ENCODE measurements at regions not wholly inside any gene's neighbourhood (a gene's known extent, or its start where the extent isn't known, plus 50 kb on each side); places are given as distances from the start of the nearest gene placed in this dataset.

- H3K9me2 ChIP-seq (replicated peaks; ENCODE audit: low read depth, low read length), result no peaks in the 10 kb centered on the region
- H3K9me3 ChIP-seq (ENCODE audit: insufficient read depth, low read depth, low read length), result no peaks in the 10 kb centered on the region
- TF ChIP-seq CTCF (conservative IDR thresholded peaks at IDR 0.05; ENCODE audit: low read length) (no peak), EZH2phosphoT487 (IDR thresholded peaks at IDR 0.05; ENCODE audit: borderline replicate concordance) (no peak)
- H3K27me3 ChIP-seq (ENCODE audit: insufficient read depth, low read length, poor library complexity, severe bottlenecking), result no peaks in the 10 kb centered on the region
- no peaks in the 10 kb centered on the region for H3K4me1 ChIP-seq (ENCODE audit: insufficient read depth, low read length, poor library complexity, severe bottlenecking)
- no peak overlapping the region for H3K4me2 ChIP-seq (ENCODE audit: low read depth, low read length, poor library complexity, severe bottlenecking)
- H4K20me1 ChIP-seq (ENCODE audit: insufficient read depth, low read length, poor library complexity, severe bottlenecking), result no peaks in the 10 kb centered on the region
- peaks cover 44% of the 10 kb centered on the region; the same call in 1 of the 2 replicates for H3K36me3 ChIP-seq (ENCODE audit: insufficient read depth, low read length)
- no peak overlapping the region for H3K9ac ChIP-seq (ENCODE audit: low read depth, low read length, poor library complexity, severe bottlenecking)
- H3K79me2 ChIP-seq (ENCODE audit: insufficient read depth, low read length), result no peaks in the 10 kb centered on the region
- H3K4me3 ChIP-seq (ENCODE audit: low read length, poor library complexity, severe bottlenecking), result no peak overlapping the region
- no peaks in the 10 kb centered on the region for H3F3A ChIP-seq (ENCODE audit: low read depth)
- no peak overlapping the region for H2AFZ ChIP-seq (ENCODE audit: low read length)
Observed at GRCh38 chrX:131782646-131783045, 238.8 kb downstream of the OR13H1 start.

GRCh38 chrX:131783555-131784308 lies 239.4 kb upstream of the STK26 start:
- H3K4me1 ChIP-seq (ENCODE audit: insufficient read depth, low read length, poor library complexity, severe bottlenecking), result no peaks in the 10 kb centered on the region
- H3K27me3 ChIP-seq (ENCODE audit: insufficient read depth, low read length, poor library complexity, severe bottlenecking), result no peaks in the 10 kb centered on the region
- no peak overlapping the region for H3K9ac ChIP-seq (ENCODE audit: low read depth, low read length, poor library complexity, severe bottlenecking)
- no peak overlapping the region for H3K4me2 ChIP-seq (ENCODE audit: low read depth, low read length, poor library complexity, severe bottlenecking)
- no peaks in the 10 kb centered on the region for H4K20me1 ChIP-seq (ENCODE audit: insufficient read depth, low read length, poor library complexity, severe bottlenecking)
- H3F3A ChIP-seq (ENCODE audit: low read depth), result no peaks in the 10 kb centered on the region
- no peaks in the 10 kb centered on the region for H3K9me2 ChIP-seq (replicated peaks; ENCODE audit: low read depth, low read length)
- H3K36me3 ChIP-seq (ENCODE audit: insufficient read depth, low read length), result peaks cover 36% of the 10 kb centered on the region; the same call in 1 of the 2 replicates
- H2AFZ ChIP-seq (ENCODE audit: low read length), result no peak overlapping the region
- H3K9me3 ChIP-seq (ENCODE audit: insufficient read depth, low read depth, low read length), result no peaks in the 10 kb centered on the region
- TF ChIP-seq CTCF (conservative IDR thresholded peaks at IDR 0.05; ENCODE audit: low read length), result no peak
- no peak for TF ChIP-seq EZH2phosphoT487 (IDR thresholded peaks at IDR 0.05; ENCODE audit: borderline replicate concordance)
- no peak overlapping the region for H3K4me3 ChIP-seq (ENCODE audit: low read length, poor library complexity, severe bottlenecking)
- no peaks in the 10 kb centered on the region for H3K79me2 ChIP-seq (ENCODE audit: insufficient read depth, low read length)

GRCh38 chrX:131789664-131790063 lies 233.4 kb upstream of the STK26 start:
- Histone ChIP-seq H3F3A (ENCODE audit: low read depth) (no peaks in the 10 kb centered on the region), H3K4me3 (ENCODE audit: low read length, poor library complexity, severe bottlenecking) (no peak overlapping the region), H3K4me1 (ENCODE audit: insufficient read depth, low read length, poor library complexity, severe bottlenecking) (no peaks in the 10 kb centered on the region), H4K20me1 (ENCODE audit: insufficient read depth, low read length, poor library complexity, severe bottlenecking) (no peaks in the 10 kb centered on the region), H3K9ac (ENCODE audit: low read depth, low read length, poor library complexity, severe bottlenecking) (no peak overlapping the region), H2AFZ (ENCODE audit: low read length) (no peak overlapping the region), H3K79me2 (ENCODE audit: insufficient read depth, low read length) (no peaks in the 10 kb centered on the region), H3K27me3 (ENCODE audit: insufficient read depth, low read length, poor library complexity, severe bottlenecking) (no peaks in the 10 kb centered on the region), H3K9me2 (replicated peaks; ENCODE audit: low read depth, low read length) (no peaks in the 10 kb centered on the region), H3K4me2 (ENCODE audit: low read depth, low read length, poor library complexity, severe bottlenecking) (no peak overlapping the region), H3K9me3 (ENCODE audit: insufficient read depth, low read depth, low read length) (no peaks in the 10 kb centered on the region), H3K36me3 (ENCODE audit: insufficient read depth, low read length) (peaks cover 43% of the 10 kb centered on the region; the same call in 1 of the 2 replicates)
- TF ChIP-seq CTCF (conservative IDR thresholded peaks at IDR 0.05; ENCODE audit: low read length), result no peak
- TF ChIP-seq EZH2phosphoT487 (IDR thresholded peaks at IDR 0.05; ENCODE audit: borderline replicate concordance), result no peak

Data from Loucy (cell line).